ENCODE measurements at regions not wholly inside any gene's neighbourhood (a gene's known extent, or its start where the extent isn't known, plus 50 kb on each side); places are given as distances from the start of the nearest gene placed in this dataset.

DNA sequence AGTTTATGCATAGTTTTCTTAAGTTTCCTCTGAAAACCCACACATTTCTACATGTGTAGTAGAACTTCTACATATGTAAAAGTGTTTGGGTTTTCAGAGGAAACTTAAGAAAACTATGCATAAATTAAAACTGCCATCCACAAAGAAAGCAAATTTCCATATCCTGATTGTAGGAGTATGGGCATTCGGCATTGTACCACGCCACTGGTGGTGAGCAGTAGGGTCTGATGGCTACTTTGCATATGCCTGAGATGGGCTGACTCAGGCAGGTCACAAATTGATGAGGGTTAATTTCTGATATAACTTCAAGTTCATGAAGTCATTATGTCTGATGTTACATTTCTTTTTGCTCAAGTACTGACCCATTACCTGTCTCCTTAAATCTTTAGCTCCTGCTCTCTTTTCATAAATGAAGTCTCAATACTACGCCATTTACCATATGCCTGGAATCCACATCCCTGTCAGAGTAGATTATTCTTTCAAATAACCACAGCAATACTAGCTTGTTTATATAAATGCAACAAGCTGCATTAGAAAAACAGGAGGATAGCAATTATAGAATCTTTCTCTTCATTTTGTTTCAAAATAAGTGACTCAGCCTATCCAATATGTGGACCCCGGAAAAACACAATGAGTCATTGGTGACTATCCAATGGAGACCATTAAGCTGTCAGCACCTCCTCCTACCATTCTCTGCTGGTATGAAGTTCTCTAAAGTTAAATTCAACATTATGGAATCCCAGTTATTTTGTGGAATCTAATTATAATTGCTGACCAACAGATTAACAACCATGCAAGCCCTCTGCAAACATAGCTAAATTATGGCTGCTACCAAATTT is 355.2 kb upstream of the UBE2E3 start:
- no peaks in the 10 kb centered on the region for H3K36me3 ChIP-seq (ENCODE audit: control insufficient read depth, insufficient read depth, low read length)
- H3K4me1 ChIP-seq, result no peaks in the 10 kb centered on the region
- no peak overlapping the region for H3K9ac ChIP-seq
- H3K79me2 ChIP-seq, result no peaks in the 10 kb centered on the region
- H3K4me3 ChIP-seq (ENCODE audit: low read depth, low read length), result no peak overlapping the region
- H2AFZ ChIP-seq, result no peak overlapping the region
- no peak overlapping the region for H3K4me2 ChIP-seq (ENCODE audit: low read length)
- H3K9me3 ChIP-seq (ENCODE audit: control insufficient read depth, low read length), result no peaks in the 10 kb centered on the region
- no peaks in the 10 kb centered on the region for H3K27me3 ChIP-seq (ENCODE audit: control insufficient read depth, insufficient read depth, low read length)
- no peak overlapping the region for H3K27ac ChIP-seq
- TF ChIP-seq, protein P1, sequence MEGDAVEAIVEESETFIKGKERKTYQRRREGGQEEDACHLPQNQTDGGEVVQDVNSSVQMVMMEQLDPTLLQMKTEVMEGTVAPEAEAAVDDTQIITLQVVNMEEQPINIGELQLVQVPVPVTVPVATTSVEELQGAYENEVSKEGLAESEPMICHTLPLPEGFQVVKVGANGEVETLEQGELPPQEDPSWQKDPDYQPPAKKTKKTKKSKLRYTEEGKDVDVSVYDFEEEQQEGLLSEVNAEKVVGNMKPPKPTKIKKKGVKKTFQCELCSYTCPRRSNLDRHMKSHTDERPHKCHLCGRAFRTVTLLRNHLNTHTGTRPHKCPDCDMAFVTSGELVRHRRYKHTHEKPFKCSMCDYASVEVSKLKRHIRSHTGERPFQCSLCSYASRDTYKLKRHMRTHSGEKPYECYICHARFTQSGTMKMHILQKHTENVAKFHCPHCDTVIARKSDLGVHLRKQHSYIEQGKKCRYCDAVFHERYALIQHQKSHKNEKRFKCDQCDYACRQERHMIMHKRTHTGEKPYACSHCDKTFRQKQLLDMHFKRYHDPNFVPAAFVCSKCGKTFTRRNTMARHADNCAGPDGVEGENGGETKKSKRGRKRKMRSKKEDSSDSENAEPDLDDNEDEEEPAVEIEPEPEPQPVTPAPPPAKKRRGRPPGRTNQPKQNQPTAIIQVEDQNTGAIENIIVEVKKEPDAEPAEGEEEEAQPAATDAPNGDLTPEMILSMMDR (IDR thresholded peaks at IDR 0.05), result no peak

DNA sequence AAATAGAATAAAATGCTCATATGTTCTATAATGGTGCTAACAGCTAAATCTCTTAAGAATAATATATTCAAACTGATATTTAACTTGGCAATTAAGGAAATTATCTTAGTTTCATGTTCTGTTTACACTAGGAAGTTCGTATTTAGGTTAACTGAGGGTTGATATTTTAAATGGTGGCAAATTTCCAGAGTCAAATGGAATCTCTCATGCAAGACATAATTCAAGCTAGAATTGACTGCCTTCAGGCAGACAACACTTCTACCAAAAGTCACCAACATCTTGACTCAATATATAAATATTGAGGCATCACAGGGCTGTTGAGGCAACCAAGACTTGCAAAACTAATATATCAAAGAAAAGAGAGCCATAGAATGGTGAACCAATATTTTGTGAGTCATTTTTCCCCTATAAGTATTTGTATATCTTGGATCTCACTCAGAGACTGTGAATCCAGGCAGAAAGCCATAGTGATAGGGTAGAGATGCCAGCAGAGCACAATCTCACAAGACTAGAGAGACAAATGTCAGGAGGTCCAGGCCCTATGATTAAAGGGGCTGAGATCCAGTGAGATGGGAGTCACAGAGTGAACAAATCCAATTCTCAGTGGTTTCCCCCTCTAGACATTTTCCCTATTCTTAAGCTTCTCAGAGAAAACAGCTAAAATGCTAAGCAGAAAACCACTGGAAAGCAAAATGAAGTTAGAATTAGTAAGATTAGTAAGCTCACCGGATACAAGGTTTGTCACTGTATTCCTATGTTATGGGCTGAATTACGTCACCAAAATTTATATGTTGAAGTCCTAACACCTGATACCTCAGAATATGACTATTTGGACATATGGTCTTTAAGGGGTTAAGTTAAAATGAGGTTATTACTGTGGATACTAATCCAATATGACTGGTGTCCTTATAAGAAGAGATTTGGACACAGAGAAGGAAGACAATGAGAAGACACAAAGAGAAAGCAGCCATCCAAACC is 358.2 kb upstream of the UBE2E3 start:
- Histone ChIP-seq H3K4me1 (no peaks in the 10 kb centered on the region), H3K4me3 (ENCODE audit: low read depth, low read length) (no peak overlapping the region), H3K4me2 (ENCODE audit: low read length) (no peak overlapping the region), H3K9ac (no peak overlapping the region), H3K27ac (no peak overlapping the region), H3K9me3 (ENCODE audit: control insufficient read depth, low read length) (no peaks in the 10 kb centered on the region), H2AFZ (no peak overlapping the region), H3K79me2 (no peaks in the 10 kb centered on the region), H3K27me3 (ENCODE audit: control insufficient read depth, insufficient read depth, low read length) (no peaks in the 10 kb centered on the region), H3K36me3 (ENCODE audit: control insufficient read depth, insufficient read depth, low read length) (no peaks in the 10 kb centered on the region)
- TF ChIP-seq, protein P1 (IDR thresholded peaks at IDR 0.05), result no peak

DNA sequence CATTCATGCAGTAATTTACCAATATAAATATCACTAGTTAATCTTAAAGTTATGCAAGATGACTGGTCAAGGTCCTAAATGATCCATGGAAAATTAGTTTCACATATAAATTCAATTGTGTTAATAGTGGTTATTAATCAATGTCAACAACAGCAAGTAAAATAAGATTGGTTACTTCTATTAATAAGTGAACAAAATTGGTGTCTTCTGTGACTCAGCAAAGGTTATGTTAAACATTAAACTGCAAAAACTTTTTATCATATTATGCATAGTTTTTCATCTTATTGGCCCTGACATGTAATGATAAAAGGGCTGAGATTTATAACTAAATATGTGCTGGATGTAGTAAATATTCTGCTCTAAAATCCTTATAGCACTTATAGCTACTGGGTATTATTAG is 359.0 kb upstream of the UBE2E3 start:
- Histone ChIP-seq H3K79me2 (no peaks in the 10 kb centered on the region), H3K4me2 (ENCODE audit: low read length) (no peak overlapping the region), H3K4me3 (ENCODE audit: low read depth, low read length) (no peak overlapping the region), H3K9me3 (ENCODE audit: control insufficient read depth, low read length) (no peaks in the 10 kb centered on the region), H3K9ac (no peak overlapping the region), H3K27me3 (ENCODE audit: control insufficient read depth, insufficient read depth, low read length) (no peaks in the 10 kb centered on the region), H2AFZ (no peak overlapping the region), H3K4me1 (no peaks in the 10 kb centered on the region), H3K36me3 (ENCODE audit: control insufficient read depth, insufficient read depth, low read length) (no peaks in the 10 kb centered on the region), H3K27ac (no peak overlapping the region)
- TF ChIP-seq, protein P1 (IDR thresholded peaks at IDR 0.05), result no peak

DNA sequence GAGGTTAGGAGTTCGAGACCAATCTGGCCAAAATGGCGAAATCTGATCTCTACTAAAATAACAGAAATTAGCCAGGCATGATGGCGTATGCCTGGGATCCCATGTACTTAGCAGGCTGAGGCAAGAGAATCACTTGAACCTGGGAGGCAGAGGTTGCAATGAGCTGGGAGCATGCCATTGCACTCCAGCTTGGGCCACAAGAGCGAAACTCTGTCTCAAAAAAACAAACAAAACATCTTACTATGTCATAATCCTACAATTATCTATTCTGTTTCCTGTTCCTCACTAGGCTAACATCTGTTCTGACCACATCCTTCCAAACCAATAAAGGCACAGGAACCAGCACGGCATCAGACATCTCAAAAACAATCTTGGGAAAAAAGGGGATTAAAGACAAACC is 361.8 kb upstream of the UBE2E3 start:
- Histone ChIP-seq H3K27me3 (ENCODE audit: control insufficient read depth, insufficient read depth, low read length) (no peaks in the 10 kb centered on the region), H3K79me2 (no peaks in the 10 kb centered on the region), H2AFZ (no peak overlapping the region), H3K9ac (no peak overlapping the region), H3K4me1 (no peaks in the 10 kb centered on the region), H3K9me3 (ENCODE audit: control insufficient read depth, low read length) (no peaks in the 10 kb centered on the region), H3K4me3 (ENCODE audit: low read depth, low read length) (no peak overlapping the region), H3K36me3 (ENCODE audit: control insufficient read depth, insufficient read depth, low read length) (no peaks in the 10 kb centered on the region), H3K4me2 (ENCODE audit: low read length) (no peak overlapping the region), H3K27ac (no peak overlapping the region)
- TF ChIP-seq, protein P1 (IDR thresholded peaks at IDR 0.05), result no peak

All from parathyroid adenoma (tissue), 2 donors.